Neuronal stem cell (in vitro differentiated cells): ENCODE measurements at regions not wholly inside any gene's neighbourhood (a gene's known extent, or its start where the extent isn't known, plus 50 kb on each side); places are given as distances from the start of the nearest gene placed in this dataset.

ENCODE experiments used
- DNase-seq: peaks from one replicate; pipeline ENCODE4 v3.0.0-alpha.2; 2013; ENCODE audit warnings: low spot score
- H2AFZ ChIP-seq: one replicate; pipeline ENCODE4 v1.6.1; 2013; ENCODE audit warnings: mild to moderate bottlenecking, low read length, inconsistent platforms
- H2AK5ac ChIP-seq: 2 replicates; pipeline ENCODE4 v1.6.1; 2013; ENCODE audit warnings: low read depth, mild to moderate bottlenecking, inconsistent platforms, low read length, moderate library complexity, mixed read lengths
- H2BK120ac ChIP-seq: 2 replicates; pipeline ENCODE4 v1.6.1; 2013; ENCODE audit warnings: low read depth, mild to moderate bottlenecking, inconsistent platforms, low read length, moderate library complexity, mixed read lengths
- H2BK12ac ChIP-seq: one replicate; pipeline ENCODE4 v1.6.1; 2013; ENCODE audit warnings: low read length, inconsistent platforms
- H2BK15ac ChIP-seq: 2 replicates; pipeline ENCODE4 v1.6.1; 2013; ENCODE audit warnings: mild to moderate bottlenecking, low read length, inconsistent platforms, mixed read lengths
- H2BK5ac ChIP-seq: one replicate; pipeline ENCODE4 v1.6.1; 2013; ENCODE audit warnings: inconsistent platforms, mild to moderate bottlenecking, low read length, moderate library complexity
- H3K14ac ChIP-seq: one replicate; pipeline ENCODE4 v1.6.1; 2013; ENCODE audit warnings: low read length, inconsistent platforms
- H3K18ac ChIP-seq: 2 replicates; pipeline ENCODE4 v1.6.1; 2013; ENCODE audit warnings: low read length, inconsistent platforms
- H3K23ac ChIP-seq: 2 replicates; pipeline ENCODE4 v1.6.1; 2013; ENCODE audit warnings: low read depth, mild to moderate bottlenecking, mixed read lengths, low read length, inconsistent platforms; ENCODE audit not compliant: poor library complexity
- H3K27ac ChIP-seq: replicated peaks from 3 replicates; pipeline ENCODE4 v1.5.1; 2013; ENCODE audit warnings: low read length, inconsistent platforms
- H3K27me3 ChIP-seq, 3 experiments: 2 replicates each; pipeline ENCODE4 v1.6.1; 2013; ENCODE audit warnings: low read length in 3 of 3, mild to moderate bottlenecking in 2 of 3, inconsistent platforms in 1 of 3, low read depth in 1 of 3, mixed read lengths in 1 of 3, moderate library complexity in 1 of 3; ENCODE audit not compliant: control insufficient read depth in 3 of 3, insufficient read depth in 3 of 3
- H3K36me3 ChIP-seq, 2 donors: replicated peaks in 1 of 2; 2 replicates each; pipeline ENCODE4 v1.6.1; 2013; ENCODE audit warnings: low read length in 2 of 2; ENCODE audit not compliant: control insufficient read depth in 2 of 2, insufficient read depth in 2 of 2
- H3K4ac ChIP-seq: 2 replicates; pipeline ENCODE4 v1.6.1; 2013; ENCODE audit warnings: inconsistent platforms, mild to moderate bottlenecking, low read length, moderate library complexity
- H3K4me1 ChIP-seq, 2 donors: 1 replicate in 1 of 2; 2 replicates in 1 of 2; pipeline ENCODE4 v1.6.1; 2013; ENCODE audit warnings: low read length in 2 of 2, low read depth in 1 of 2; ENCODE audit not compliant: control insufficient read depth in 2 of 2, insufficient read depth in 1 of 2
- H3K4me2 ChIP-seq: one replicate; pipeline ENCODE4 v1.6.1; 2013; ENCODE audit warnings: mild to moderate bottlenecking, low read length, inconsistent platforms; ENCODE audit not compliant: insufficient read depth, poor library complexity, severe bottlenecking
- H3K4me3 ChIP-seq, 2 donors: 2 replicates each; pipeline ENCODE4 v1.5.1; 2013; ENCODE audit warnings: low read length in 2 of 2, mild to moderate bottlenecking in 2 of 2, inconsistent platforms in 1 of 2, moderate library complexity in 1 of 2
- H3K79me1 ChIP-seq: one replicate; pipeline ENCODE4 v1.6.1; 2013; ENCODE audit warnings: low read depth, mild to moderate bottlenecking, inconsistent platforms, low read length, moderate library complexity
- H3K9ac ChIP-seq: one replicate; pipeline ENCODE4 v1.6.1; 2013; ENCODE audit warnings: mild to moderate bottlenecking, low read depth, low read length, inconsistent platforms; ENCODE audit not compliant: poor library complexity
- H3K9me3 ChIP-seq, 2 donors: replicated peaks in 1 of 2; 2 replicates each; pipeline versions ENCODE3 to v1.6.1; 2013; ENCODE audit warnings: low read length in 2 of 2, mild to moderate bottlenecking in 2 of 2, inconsistent platforms in 1 of 2, low read depth in 1 of 2, mixed read lengths in 1 of 2, moderate library complexity in 1 of 2; ENCODE audit not compliant: control insufficient read depth in 2 of 2, insufficient read depth in 1 of 2
- H4K8ac ChIP-seq: one replicate; pipeline ENCODE4 v1.6.1; 2013; ENCODE audit warnings: low read depth, mild to moderate bottlenecking, inconsistent platforms, low read length, moderate library complexity
- H4K91ac ChIP-seq: one replicate; pipeline ENCODE4 v1.6.1; 2013; ENCODE audit warnings: low read length, low read depth, mild to moderate bottlenecking, inconsistent platforms; ENCODE audit not compliant: poor library complexity
- WGBS, 2 donors: extraction: QIAGEN DNeasy Blood & Tissue Kit; methylation state at CpG; one replicate each; pipeline ENCODE4 v1.1.7; 2013; ENCODE audit warnings: missing lambda C conversion rate in 2 of 2, mixed read lengths in 1 of 2; ENCODE audit not compliant: insufficient read length in 2 of 2, insufficient replicate concordance in 1 of 2; ENCODE audit errors: extremely low coverage in 2 of 2; 5-methylcytosine and 5-hydroxymethylcytosine counted together

DNA sequence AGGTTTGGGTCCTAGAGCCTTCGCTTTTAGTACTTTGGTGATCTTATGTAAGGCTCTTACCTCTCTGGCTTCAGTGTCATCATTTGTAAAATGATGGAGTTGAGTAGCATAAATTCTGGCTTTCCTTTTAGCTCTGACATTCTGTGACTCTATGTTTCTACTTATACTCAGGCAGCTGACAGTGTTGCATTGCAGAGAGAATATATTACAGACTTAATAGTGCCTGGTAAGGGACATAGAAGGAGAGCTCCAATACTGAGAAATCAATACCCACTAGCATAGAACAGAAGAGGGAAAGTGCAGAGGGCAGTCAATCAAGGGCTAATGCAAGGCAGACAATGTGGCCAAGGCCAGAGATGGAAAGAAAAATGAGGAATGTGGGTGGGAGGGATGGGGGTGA lies 371.4 kb upstream of the TLE4 start:
- Histone ChIP-seq H2BK12ac (no peak overlapping the region), H3K27ac (no peak overlapping the region), H3K79me1 (no peaks in the 10 kb centered on the region), H3K4me1 (no peaks in the 10 kb centered on the region), H4K8ac (no peak overlapping the region), H2AFZ (no peak overlapping the region), H3K4me2 (no peak overlapping the region), H3K4ac (no peak overlapping the region), H2BK120ac (no peak overlapping the region), H3K27me3 (no peaks in the 10 kb centered on the region), H3K14ac (no peak overlapping the region), H2AK5ac (no peak overlapping the region), H3K23ac (no peak overlapping the region), H3K18ac (no peak overlapping the region), H4K91ac (no peak overlapping the region), H2BK5ac (no peak overlapping the region), H3K4me3 (no peak overlapping the region), H3K9me3 (no peaks in the 10 kb centered on the region), H3K36me3 (no peaks in the 10 kb centered on the region), H2BK15ac (no peak overlapping the region), H3K9ac (no peak overlapping the region)
- no peak for DNase-seq
- WGBS, 2 donors = no CpG with 5 or more reads among the region's 1 CpG

DNA sequence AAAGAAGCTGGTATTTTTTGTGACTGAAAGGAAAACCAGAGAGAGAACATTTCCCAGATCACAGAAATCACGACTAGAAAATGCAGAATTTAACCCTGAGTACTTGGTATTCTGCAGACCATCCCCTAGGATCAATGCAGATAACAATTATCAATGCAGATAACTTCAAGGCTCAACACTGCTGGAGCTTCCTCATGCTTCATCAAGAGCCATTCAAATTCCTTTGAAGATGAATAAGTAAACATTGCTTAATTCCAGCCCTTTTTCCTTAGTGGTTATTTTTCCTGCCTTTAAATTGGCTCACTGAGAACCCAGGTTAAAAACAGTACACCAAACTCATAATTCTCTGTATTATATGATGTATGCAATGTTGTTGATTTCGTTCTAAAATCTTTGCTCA lies 370.1 kb upstream of the TLE4 start:
- no peak overlapping the region for H3K14ac ChIP-seq
- H3K4me3 ChIP-seq = no peak overlapping the region
- no peak overlapping the region for H2AK5ac ChIP-seq
- no peaks in the 10 kb centered on the region for H3K79me1 ChIP-seq
- H3K4ac ChIP-seq = no peak overlapping the region
- H3K9ac ChIP-seq = no peak overlapping the region
- DNase-seq = no peak
- H3K18ac ChIP-seq = no peak overlapping the region
- no peak overlapping the region for H3K23ac ChIP-seq
- WGBS, 2 donors = no CpG with 5 or more reads among the region's 2 CpGs
- no peaks in the 10 kb centered on the region for H3K27me3 ChIP-seq
- H2BK12ac ChIP-seq = no peak overlapping the region
- H2AFZ ChIP-seq = no peak overlapping the region
- no peak overlapping the region for H2BK5ac ChIP-seq
- H2BK15ac ChIP-seq = no peak overlapping the region
- no peaks in the 10 kb centered on the region for H3K36me3 ChIP-seq
- H4K8ac ChIP-seq = no peak overlapping the region
- no peak overlapping the region for H3K27ac ChIP-seq
- H3K4me1 ChIP-seq = no peaks in the 10 kb centered on the region
- no peaks in the 10 kb centered on the region for H3K9me3 ChIP-seq
- H2BK120ac ChIP-seq = no peak overlapping the region
- no peak overlapping the region for H4K91ac ChIP-seq
- no peak overlapping the region for H3K4me2 ChIP-seq

DNA sequence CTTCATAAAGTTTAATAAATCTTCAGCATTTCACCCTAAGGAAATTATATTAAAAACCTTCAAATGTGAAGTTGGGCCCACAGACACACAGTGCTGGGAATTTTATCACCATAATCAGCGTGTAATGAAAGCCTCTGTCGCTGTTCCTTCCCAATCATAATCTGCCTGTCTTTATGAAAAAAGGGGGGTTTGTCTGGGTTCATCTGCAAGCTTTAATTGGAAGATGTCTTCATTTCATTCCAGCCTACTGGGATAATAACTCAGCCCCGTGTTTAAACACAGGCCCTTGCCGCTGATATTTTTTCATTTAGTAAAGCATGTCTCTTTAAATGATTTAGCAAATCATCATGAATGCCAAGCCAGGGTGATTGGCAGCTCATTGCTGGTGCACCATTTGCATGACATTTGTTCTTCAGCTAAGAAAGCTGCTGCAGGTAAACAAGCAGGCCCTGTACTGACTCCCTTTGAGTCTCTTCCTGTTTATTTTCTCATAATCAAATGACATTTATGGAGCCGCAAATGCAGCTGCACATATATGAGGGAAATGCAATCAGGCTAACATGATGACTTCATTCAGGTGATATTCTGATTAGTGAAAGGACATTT lies 362.9 kb upstream of the TLE4 start:
- Histone ChIP-seq H3K23ac (no peak overlapping the region), H3K36me3 (no peaks in the 10 kb centered on the region), H2BK15ac (no peak overlapping the region), H3K4ac (no peak overlapping the region), H3K79me1 (no peaks in the 10 kb centered on the region), H2AFZ (no peak overlapping the region), H3K9me3 (no peaks in the 10 kb centered on the region), H3K4me2 (no peak overlapping the region), H3K4me3 (no peak overlapping the region), H2BK5ac (no peak overlapping the region), H3K4me1 (no peaks in the 10 kb centered on the region), H2BK120ac (no peak overlapping the region), H3K27me3 (no peaks in the 10 kb centered on the region), H4K91ac (no peak overlapping the region), H2AK5ac (no peak overlapping the region), H2BK12ac (no peak overlapping the region), H3K9ac (no peak overlapping the region), H3K27ac (no peak overlapping the region), H3K14ac (no peak overlapping the region), H3K18ac (no peak overlapping the region), H4K8ac (no peak overlapping the region)
- WGBS, 2 donors = no CpG with 5 or more reads among the region's 5 CpGs
- no peak for DNase-seq

DNA sequence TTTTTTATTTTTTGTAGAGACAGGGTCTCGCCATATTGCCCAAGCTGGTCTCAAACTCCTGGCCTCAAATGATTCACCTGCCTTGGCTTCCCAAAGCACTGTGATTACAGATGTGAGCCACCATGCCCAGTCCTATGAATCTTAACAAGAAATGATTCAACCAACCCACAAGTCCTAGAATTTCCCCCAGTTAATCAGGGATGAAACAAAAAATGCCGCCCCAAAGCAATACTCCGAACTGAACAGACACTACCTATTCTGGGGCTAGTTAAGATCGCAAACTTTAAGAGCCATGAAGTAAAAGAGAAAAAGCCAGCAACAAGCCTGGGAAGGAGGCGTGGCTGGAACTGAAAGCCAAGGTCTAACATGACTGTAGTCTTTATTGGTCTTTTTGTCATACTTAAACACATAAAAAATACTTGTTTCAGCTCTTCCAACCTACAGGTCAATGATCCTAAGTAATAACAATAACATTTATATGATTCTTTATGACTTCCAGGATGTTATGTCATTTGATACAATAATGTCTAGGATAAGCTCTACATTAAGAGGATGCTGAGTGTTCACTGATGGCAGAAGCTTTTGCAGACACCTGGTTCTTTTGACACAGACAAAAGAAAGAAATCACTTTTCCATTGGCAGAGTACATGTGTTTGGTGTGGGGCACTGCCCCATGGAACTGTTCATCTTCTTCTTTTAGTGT lies 361.1 kb upstream of the TLE4 start:
- Histone ChIP-seq H3K4ac (no peak overlapping the region), H3K9me3 (no peaks in the 10 kb centered on the region), H4K91ac (no peak overlapping the region), H3K14ac (no peak overlapping the region), H3K23ac (no peak overlapping the region), H3K27me3 (no peaks in the 10 kb centered on the region), H3K18ac (no peak overlapping the region), H2AK5ac (no peak overlapping the region), H2BK120ac (no peak overlapping the region), H3K27ac (no peak overlapping the region), H3K4me2 (no peak overlapping the region), H3K36me3 (no peaks in the 10 kb centered on the region), H2BK5ac (no peak overlapping the region), H3K4me1 (no peaks in the 10 kb centered on the region), H4K8ac (no peak overlapping the region), H3K79me1 (no peaks in the 10 kb centered on the region), H2BK15ac (no peak overlapping the region), H2BK12ac (no peak overlapping the region), H3K9ac (no peak overlapping the region), H3K4me3 (no peak overlapping the region), H2AFZ (no peak overlapping the region)
- DNase-seq = no peak
- no CpG with 5 or more reads among the region's 5 CpGs for WGBS, 2 donors
